Astrocyte (in vitro differentiated cells and primary cell): ENCODE measurements at regions not wholly inside any gene's neighbourhood (a gene's known extent, or its start where the extent isn't known, plus 50 kb on each side); places are given as distances from the start of the nearest gene placed in this dataset.

Experiments used
- DNase-seq: peaks from one replicate; pipeline ENCODE4 v3.0.0-alpha.2; 2010; ENCODE audit warnings: low read depth
- FAIRE-seq: peaks from 2 replicates; lab custom pipeline; 2011; peaks lifted over from hg19 to GRCh38; lab: Jason Lieb, UNC
- H2AFZ ChIP-seq: 2 replicates; pipeline ENCODE4 v1.6.0; 2012; ENCODE audit warnings: low read depth, low read length, inconsistent platforms
- H3K27ac ChIP-seq: 2 replicates; pipeline ENCODE4 v1.5.1; 2011; ENCODE audit warnings: low read depth, low read length, inconsistent platforms
- H3K27me3 ChIP-seq: 2 replicates; pipeline ENCODE4 v1.6.0; 2011; ENCODE audit warnings: low read length, inconsistent platforms; ENCODE audit not compliant: insufficient read depth
- H3K36me3 ChIP-seq: 2 replicates; pipeline ENCODE4 v1.5.1; 2011; ENCODE audit warnings: low read length, inconsistent platforms; ENCODE audit not compliant: insufficient read depth
- H3K4me1 ChIP-seq: 2 replicates; pipeline ENCODE4 v1.5.1; 2011; ENCODE audit warnings: low read length, inconsistent platforms; ENCODE audit not compliant: insufficient read depth
- H3K4me2 ChIP-seq: 2 replicates; pipeline ENCODE4 v1.6.0; 2012; ENCODE audit warnings: low read length, inconsistent platforms
- H3K4me3 ChIP-seq: 2 replicates; pipeline ENCODE4 v1.5.1; 2011; ENCODE audit warnings: low read depth, mild to moderate bottlenecking, low read length, inconsistent platforms; ENCODE audit not compliant: insufficient read depth
- H3K79me2 ChIP-seq: 2 replicates; pipeline ENCODE4 v1.6.0; 2012; ENCODE audit warnings: mild to moderate bottlenecking, low read length, inconsistent platforms; ENCODE audit not compliant: insufficient read depth
- H3K9ac ChIP-seq: 2 replicates; pipeline ENCODE4 v1.6.0; 2012; ENCODE audit warnings: mild to moderate bottlenecking, low read length, inconsistent platforms
- H3K9me3 ChIP-seq: 2 replicates; pipeline ENCODE4 v1.5.1; 2012; ENCODE audit warnings: low read depth, mild to moderate bottlenecking, low read length, inconsistent platforms; ENCODE audit not compliant: insufficient read depth
- H4K20me1 ChIP-seq: 2 replicates; pipeline ENCODE4 v1.6.0; 2012; ENCODE audit warnings: low read length, inconsistent platforms; ENCODE audit not compliant: insufficient read depth
- H3K27ac Mint-ChIP-seq: one replicate; pipeline ENCODE4 v1.8.0; 2021; ENCODE audit warnings: mild to moderate bottlenecking, mixed read lengths; ENCODE audit not compliant: unreplicated experiment
- H3K27me3 Mint-ChIP-seq: one replicate; pipeline ENCODE4 v1.8.0; 2021; ENCODE audit warnings: low read depth, mixed read lengths; ENCODE audit not compliant: unreplicated experiment
- H3K36me3 Mint-ChIP-seq: one replicate; pipeline ENCODE4 v1.8.0; 2021; ENCODE audit warnings: low read depth, mixed read lengths; ENCODE audit not compliant: unreplicated experiment
- H3K4me1 Mint-ChIP-seq: one replicate; pipeline ENCODE4 v1.8.0; 2021; ENCODE audit warnings: low read depth, mixed read lengths; ENCODE audit not compliant: unreplicated experiment
- H3K4me3 Mint-ChIP-seq: one replicate; pipeline ENCODE4 v1.8.0; 2021; ENCODE audit warnings: mild to moderate bottlenecking, moderate library complexity, mixed read lengths; ENCODE audit not compliant: unreplicated experiment
- H3K9me3 Mint-ChIP-seq: one replicate; pipeline ENCODE4 v1.8.0; 2021; ENCODE audit warnings: mild to moderate bottlenecking, mixed read lengths; ENCODE audit not compliant: unreplicated experiment
- CTCF ChIP-seq: IDR thresholded peaks from 2 replicates; pipeline ENCODE4 v1.5.1; 2011; ENCODE audit warnings: low read depth, mild to moderate bottlenecking, inconsistent platforms, low read length, moderate library complexity; ENCODE audit not compliant: insufficient read depth
- EZH2 ChIP-seq: IDR thresholded peaks from 2 replicates; pipeline ENCODE4 v1.6.1; 2012; ENCODE audit warnings: mild to moderate bottlenecking, low read length, inconsistent platforms; ENCODE audit not compliant: insufficient read depth

DNA sequence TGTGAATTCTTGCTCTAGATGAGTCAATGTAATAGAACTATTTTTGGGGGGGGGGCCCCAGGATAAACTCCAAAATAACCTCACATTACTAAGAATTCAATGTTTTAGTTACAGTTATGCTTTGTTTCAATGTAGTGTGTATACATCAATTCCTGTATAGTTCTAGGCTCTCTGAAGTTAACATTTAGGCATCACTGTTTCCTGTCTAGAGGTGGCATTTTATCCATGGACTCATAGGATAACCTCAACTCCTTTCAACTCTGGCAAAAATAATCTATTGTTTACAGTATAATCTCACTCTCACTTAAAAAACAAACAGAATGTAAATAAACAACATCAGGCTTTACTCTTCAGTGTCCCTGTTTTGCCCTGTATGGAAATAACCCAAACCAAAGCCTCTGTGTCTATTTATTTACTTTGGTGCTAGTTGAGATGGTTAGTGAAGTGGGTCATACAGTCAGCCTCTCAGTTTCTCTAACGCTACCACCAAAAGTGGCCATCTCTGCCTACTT lies 79.3 kb upstream of the MMADHC start:
- Histone ChIP-seq H3K79me2 (no peaks in the 10 kb centered on the region), H3K9me3 (no peaks in the 10 kb centered on the region), H3K9ac (no peak overlapping the region), H3K27me3 (no peaks in the 10 kb centered on the region), H3K4me3 (no peak overlapping the region), H3K4me1 (peaks cover 5% of the 10 kb centered on the region), H3K36me3 (no peaks in the 10 kb centered on the region), H2AFZ (no peak overlapping the region), H4K20me1 (no peaks in the 10 kb centered on the region), H3K27ac (no peak overlapping the region), H3K4me2 (no peak overlapping the region)
- no peak for TF ChIP-seq EZH2
- TF ChIP-seq CTCF = no peak
- no peak for FAIRE-seq
- peaks cover 3% of the 10 kb centered on the region for H3K9me3 Mint-ChIP-seq
- H3K36me3 Mint-ChIP-seq = no peaks in the 10 kb centered on the region
- H3K4me3 Mint-ChIP-seq = no peak overlapping the region
- no peak for DNase-seq
- peaks cover 4% of the 10 kb centered on the region for H3K4me1 Mint-ChIP-seq
- H3K27me3 Mint-ChIP-seq = no peaks in the 10 kb centered on the region
- H3K27ac Mint-ChIP-seq = no peak overlapping the region

DNA sequence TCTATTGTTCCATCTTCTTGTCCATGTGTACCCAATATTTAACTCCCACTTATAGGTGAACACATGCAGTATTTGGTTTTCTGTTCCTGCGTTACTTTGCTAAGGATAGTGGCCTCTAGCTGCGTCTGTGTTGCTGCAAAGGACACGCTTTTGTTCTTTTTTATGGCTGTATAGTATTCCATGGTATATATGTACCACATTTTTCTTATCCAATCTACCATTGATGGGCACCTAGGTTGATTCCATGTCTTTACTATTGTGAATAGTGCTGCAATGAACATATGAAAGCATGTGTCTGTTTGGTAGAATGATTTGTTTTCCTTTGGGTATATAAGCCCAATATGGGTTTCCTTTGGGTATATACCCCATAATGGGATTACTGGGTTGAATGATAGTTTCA lies 77.3 kb upstream of the MMADHC start:
- TF ChIP-seq EZH2 (no peak), CTCF (no peak)
- peaks cover 10% of the 10 kb centered on the region for H3K4me1 ChIP-seq
- H3K27me3 ChIP-seq = no peaks in the 10 kb centered on the region
- no peaks in the 10 kb centered on the region for H3K36me3 Mint-ChIP-seq
- FAIRE-seq (no peak), DNase-seq (no peak)
- H3K27me3 Mint-ChIP-seq = no peaks in the 10 kb centered on the region
- H3K36me3 ChIP-seq = no peaks in the 10 kb centered on the region
- no peaks in the 10 kb centered on the region for H4K20me1 ChIP-seq
- peaks cover 7% of the 10 kb centered on the region for H3K4me1 Mint-ChIP-seq
- no peak overlapping the region for H3K9ac ChIP-seq
- H3K4me2 ChIP-seq = no peak overlapping the region
- no peaks in the 10 kb centered on the region for H3K79me2 ChIP-seq
- no peak overlapping the region for H3K27ac Mint-ChIP-seq
- no peaks in the 10 kb centered on the region for H3K9me3 ChIP-seq
- H2AFZ ChIP-seq = no peak overlapping the region
- no peak overlapping the region for H3K27ac ChIP-seq
- no peak overlapping the region for H3K4me3 Mint-ChIP-seq
- H3K4me3 ChIP-seq = no peak overlapping the region
- H3K9me3 Mint-ChIP-seq = peaks cover 3% of the 10 kb centered on the region

GRCh38 chr2:149662556-149662955 lies 75.0 kb upstream of the MMADHC start:
- FAIRE-seq (no peak), DNase-seq (no peak)
- peaks cover 10% of the 10 kb centered on the region for H3K4me1 ChIP-seq
- Mint-ChIP-seq H3K36me3 (no peaks in the 10 kb centered on the region), H3K9me3 (peaks cover 3% of the 10 kb centered on the region), H3K27ac (no peak overlapping the region), H3K4me3 (no peak overlapping the region), H3K27me3 (no peaks in the 10 kb centered on the region), H3K4me1 (peaks cover 7% of the 10 kb centered on the region)
- no peaks in the 10 kb centered on the region for H3K79me2 ChIP-seq
- peak overlapping the region; percentile 55 for H3K4me2 ChIP-seq
- H3K9ac ChIP-seq = no peak overlapping the region
- no peak overlapping the region for H2AFZ ChIP-seq
- no peaks in the 10 kb centered on the region for H4K20me1 ChIP-seq
- no peaks in the 10 kb centered on the region for H3K9me3 ChIP-seq
- no peak for TF ChIP-seq EZH2
- H3K4me3 ChIP-seq = no peak overlapping the region
- H3K27ac ChIP-seq = no peak overlapping the region
- H3K27me3 ChIP-seq = no peaks in the 10 kb centered on the region
- H3K36me3 ChIP-seq = no peaks in the 10 kb centered on the region
